Trophoblast cell (in vitro differentiated cells and primary cell): ENCODE measurements at regions not wholly inside any gene's neighbourhood (a gene's known extent, or its start where the extent isn't known, plus 50 kb on each side); places are given as distances from the start of the nearest gene placed in this dataset.
A peak's percentile ranks its signal among the peaks of the same experiment; 100 is the strongest.

ENCODE experiments used
- DNase-seq, 2 donors: peaks; one replicate each; pipeline ENCODE4 v3.0.0-alpha.2; 2016
- H2AFZ ChIP-seq: 2 replicates; pipeline ENCODE4 v1.6.1; 2013; ENCODE audit warnings: low read length, moderate library complexity, mild to moderate bottlenecking; ENCODE audit not compliant: insufficient read depth, poor library complexity
- H2AK5ac ChIP-seq: 2 replicates; pipeline ENCODE4 v1.6.1; 2013; ENCODE audit warnings: mild to moderate bottlenecking, low read length
- H2BK120ac ChIP-seq: 2 replicates; pipeline ENCODE4 v1.6.1; 2013; ENCODE audit warnings: low read length, mild to moderate bottlenecking, moderate library complexity; ENCODE audit not compliant: insufficient read depth, poor library complexity
- H2BK12ac ChIP-seq: 2 replicates; pipeline ENCODE4 v1.6.1; 2013; ENCODE audit warnings: mild to moderate bottlenecking, low read length, moderate library complexity
- H2BK5ac ChIP-seq: 2 replicates; pipeline ENCODE4 v1.6.1; 2013; ENCODE audit warnings: low read length, low read depth, moderate library complexity, mild to moderate bottlenecking; ENCODE audit not compliant: poor library complexity
- H3K14ac ChIP-seq: 2 replicates; pipeline ENCODE4 v1.6.1; 2013; ENCODE audit warnings: mild to moderate bottlenecking, low read length
- H3K18ac ChIP-seq: 2 replicates; pipeline ENCODE4 v1.6.1; 2013; ENCODE audit warnings: mild to moderate bottlenecking, low read length
- H3K23ac ChIP-seq: 2 replicates; pipeline ENCODE4 v1.6.1; 2013; ENCODE audit warnings: low read length
- H3K27ac ChIP-seq: 2 replicates; pipeline ENCODE4 v1.5.1; 2013; ENCODE audit warnings: low read depth, mild to moderate bottlenecking, inconsistent platforms, low read length, moderate library complexity
- H3K27me3 ChIP-seq: 2 replicates; pipeline ENCODE4 v1.6.1; 2013; ENCODE audit warnings: inconsistent platforms, mild to moderate bottlenecking, low read length, moderate library complexity; ENCODE audit not compliant: insufficient read depth
- H3K36me3 ChIP-seq, 2 experiments: 1 replicate in 1 of 2; 2 replicates in 1 of 2; pipeline ENCODE4 v1.6.1; 2013; ENCODE audit warnings: low read length in 2 of 2, mild to moderate bottlenecking in 2 of 2, moderate library complexity in 1 of 2; ENCODE audit not compliant: insufficient read depth in 2 of 2, control insufficient read depth in 1 of 2
- H3K4ac ChIP-seq: 2 replicates; pipeline ENCODE4 v1.6.1; 2013; ENCODE audit warnings: low read depth, mild to moderate bottlenecking, low read length, moderate library complexity
- H3K4me1 ChIP-seq, 2 experiments: 1 replicate in 1 of 2; 2 replicates in 1 of 2; pipeline ENCODE4 v1.6.1; 2013; ENCODE audit warnings: low read length in 2 of 2, mild to moderate bottlenecking in 2 of 2, moderate library complexity in 1 of 2; ENCODE audit not compliant: insufficient read depth in 2 of 2, control insufficient read depth in 1 of 2
- H3K4me2 ChIP-seq: 2 replicates; pipeline ENCODE4 v1.6.1; 2013; ENCODE audit warnings: inconsistent platforms, mild to moderate bottlenecking, low read length, moderate library complexity
- H3K4me3 ChIP-seq: 2 replicates; pipeline ENCODE4 v1.5.1; 2013; ENCODE audit warnings: mild to moderate bottlenecking, low read depth, low read length, inconsistent platforms
- H3K79me1 ChIP-seq: one replicate; pipeline ENCODE4 v1.6.1; 2013; ENCODE audit warnings: low read length
- H3K79me2 ChIP-seq: 2 replicates; pipeline ENCODE4 v1.6.1; 2013; ENCODE audit warnings: low read length, mild to moderate bottlenecking; ENCODE audit not compliant: control insufficient read depth, insufficient read depth, poor library complexity
- H3K9ac ChIP-seq: 2 replicates; pipeline ENCODE4 v1.6.1; 2013; ENCODE audit warnings: mild to moderate bottlenecking, low read length
- H3K9me3 ChIP-seq: 2 replicates; pipeline ENCODE4 v1.6.1; 2013; ENCODE audit warnings: low read depth, mild to moderate bottlenecking, control low read depth, inconsistent platforms, low read length; ENCODE audit not compliant: insufficient read depth
- H4K12ac ChIP-seq: 2 replicates; pipeline ENCODE4 v1.6.1; 2013; ENCODE audit warnings: low read depth, mild to moderate bottlenecking, low read length, moderate library complexity
- H4K8ac ChIP-seq: 2 replicates; pipeline ENCODE4 v1.6.1; 2013; ENCODE audit warnings: low read depth, mild to moderate bottlenecking, low read length, moderate library complexity
- H4K91ac ChIP-seq: one replicate; pipeline ENCODE4 v1.6.1; 2013; ENCODE audit warnings: low read depth, mild to moderate bottlenecking, low read length, moderate library complexity
- WGBS: extraction: QIAGEN DNeasy Blood & Tissue Kit; methylation state at CpG from one replicate; pipeline ENCODE4 v1.1.7; 2013; ENCODE audit warnings: missing lambda C conversion rate; ENCODE audit not compliant: insufficient read length, insufficient coverage; ENCODE audit errors: extremely low coverage; 5-methylcytosine and 5-hydroxymethylcytosine counted together

GRCh38 chr9:2525147-2525546 is 96.4 kb upstream of the VLDLR start:
- H2BK5ac ChIP-seq: no peak overlapping the region
- H3K79me1 ChIP-seq: no peaks in the 10 kb centered on the region
- peaks cover 3 to 9% of the 10 kb centered on the region in 2 experiments for H3K36me3 ChIP-seq
- H3K9me3 ChIP-seq: peaks cover 2% of the 10 kb centered on the region
- no peak overlapping the region for H2AK5ac ChIP-seq
- no peak overlapping the region for H3K9ac ChIP-seq
- no peak overlapping the region for H3K4me3 ChIP-seq
- H2BK12ac ChIP-seq: no peak overlapping the region
- H4K12ac ChIP-seq: no peak overlapping the region
- H3K14ac ChIP-seq: no peak overlapping the region
- no peak overlapping the region for H3K27ac ChIP-seq
- no peak overlapping the region for H2BK120ac ChIP-seq
- DNase-seq: no peak
- H2AFZ ChIP-seq: no peak overlapping the region
- no peak overlapping the region for H3K4me2 ChIP-seq
- no peaks in the 10 kb centered on the region for H3K27me3 ChIP-seq
- WGBS: no CpG with 5 or more reads among the region's 2 CpGs
- no peak overlapping the region for H3K18ac ChIP-seq
- H3K4me1 ChIP-seq: no peaks in the 10 kb centered on the region
- H4K8ac ChIP-seq: no peak overlapping the region
- H4K91ac ChIP-seq: no peak overlapping the region
- H3K23ac ChIP-seq: no peak overlapping the region
- no peak overlapping the region for H3K4ac ChIP-seq
- H3K79me2 ChIP-seq: no peaks in the 10 kb centered on the region

- H2AFZ ChIP-seq: no peak overlapping the region
- WGBS: no CpG with 5 or more reads among the region's 2 CpGs
- no peak overlapping the region for H2AK5ac ChIP-seq
Measured at GRCh38 chr9:2526071-2526828, 95.3 kb upstream of the VLDLR start.

GRCh38 chr9:2531481-2531880 is 90.1 kb upstream of the VLDLR start:
- Histone ChIP-seq H3K4ac (no peak overlapping the region), H3K79me1 (no peaks in the 10 kb centered on the region), H3K27ac (no peak overlapping the region), H2BK120ac (no peak overlapping the region), H4K12ac (no peak overlapping the region), H3K23ac (no peak overlapping the region), H3K4me3 (no peak overlapping the region), H4K91ac (no peak overlapping the region), H3K4me2 (no peak overlapping the region), H3K18ac (no peak overlapping the region), H3K79me2 (no peaks in the 10 kb centered on the region), H3K9ac (no peak overlapping the region), H2AFZ (no peak overlapping the region), H3K14ac (no peak overlapping the region), H3K9me3 (no peaks in the 10 kb centered on the region), H2BK12ac (no peak overlapping the region), H3K27me3 (no peaks in the 10 kb centered on the region), H2BK5ac (no peak overlapping the region), H2AK5ac (no peak overlapping the region), H3K4me1 (no peaks in the 10 kb centered on the region), H4K8ac (no peak overlapping the region), H3K36me3 (no peaks in the 10 kb centered on the region)
- no CpG with 5 or more reads among the region's 4 CpGs for WGBS
- no peak for DNase-seq

More at GRCh38 chr9:2526071-2526828, 95.3 kb upstream of the VLDLR start:
- H3K4me2 ChIP-seq: no peak overlapping the region
- no peak overlapping the region for H2BK5ac ChIP-seq
- H3K4ac ChIP-seq: no peak overlapping the region
- peaks cover 2% of the 10 kb centered on the region for H3K9me3 ChIP-seq
- no peak overlapping the region for H3K9ac ChIP-seq
- H3K18ac ChIP-seq: no peak overlapping the region
- no peaks in the 10 kb centered on the region for H3K79me2 ChIP-seq
- peaks cover 1 to 3% of the 10 kb centered on the region in 2 experiments for H3K36me3 ChIP-seq
- H3K4me1 ChIP-seq: no peaks in the 10 kb centered on the region
- H3K4me3 ChIP-seq: no peak overlapping the region
- H2BK12ac ChIP-seq: no peak overlapping the region
- no peak overlapping the region for H4K8ac ChIP-seq
- H3K27ac ChIP-seq: no peak overlapping the region
- no peak overlapping the region for H2BK120ac ChIP-seq
- no peaks in the 10 kb centered on the region for H3K79me1 ChIP-seq
- H4K91ac ChIP-seq: no peak overlapping the region
- DNase-seq: peak; percentile 54 to 92
- H3K14ac ChIP-seq: no peak overlapping the region
- no peak overlapping the region for H3K23ac ChIP-seq
- no peaks in the 10 kb centered on the region for H3K27me3 ChIP-seq
- no peak overlapping the region for H4K12ac ChIP-seq

GRCh38 chr9:2536511-2536910 is 85.1 kb upstream of the VLDLR start:
- no peak overlapping the region for H3K23ac ChIP-seq
- H2BK120ac ChIP-seq: no peak overlapping the region
- H3K79me2 ChIP-seq: no peaks in the 10 kb centered on the region
- H3K36me3 ChIP-seq: no peaks in the 10 kb centered on the region
- H3K9ac ChIP-seq: no peak overlapping the region
- H3K18ac ChIP-seq: no peak overlapping the region
- H2BK12ac ChIP-seq: no peak overlapping the region
- H2BK5ac ChIP-seq: no peak overlapping the region
- no peak overlapping the region for H3K4ac ChIP-seq
- H4K12ac ChIP-seq: no peak overlapping the region
- no peak overlapping the region for H2AK5ac ChIP-seq
- no peak overlapping the region for H4K8ac ChIP-seq
- WGBS: no CpG with 5 or more reads among the region's 2 CpGs
- no peaks in the 10 kb centered on the region for H3K4me1 ChIP-seq
- no peaks in the 10 kb centered on the region for H3K27me3 ChIP-seq
- H3K4me3 ChIP-seq: no peak overlapping the region
- no peak for DNase-seq
- H3K4me2 ChIP-seq: no peak overlapping the region
- H4K91ac ChIP-seq: no peak overlapping the region
- no peaks in the 10 kb centered on the region for H3K9me3 ChIP-seq
- no peak overlapping the region for H2AFZ ChIP-seq
- H3K14ac ChIP-seq: no peak overlapping the region
- no peaks in the 10 kb centered on the region for H3K79me1 ChIP-seq
- no peak overlapping the region for H3K27ac ChIP-seq
